GM18499 (cell line): ENCODE measurements at regions not wholly inside any gene's neighbourhood (a gene's known extent, or its start where the extent isn't known, plus 50 kb on each side); places are given as distances from the start of the nearest gene placed in this dataset.

Source experiments
- ATAC-seq: cut with Tn5 transposase; IDR thresholded peaks from one replicate; pipeline ENCODE4 v1.9.1; 2021; ENCODE audit warnings: moderate number of reproducible peaks; ENCODE audit not compliant: insufficient read depth, unreplicated experiment

DNA sequence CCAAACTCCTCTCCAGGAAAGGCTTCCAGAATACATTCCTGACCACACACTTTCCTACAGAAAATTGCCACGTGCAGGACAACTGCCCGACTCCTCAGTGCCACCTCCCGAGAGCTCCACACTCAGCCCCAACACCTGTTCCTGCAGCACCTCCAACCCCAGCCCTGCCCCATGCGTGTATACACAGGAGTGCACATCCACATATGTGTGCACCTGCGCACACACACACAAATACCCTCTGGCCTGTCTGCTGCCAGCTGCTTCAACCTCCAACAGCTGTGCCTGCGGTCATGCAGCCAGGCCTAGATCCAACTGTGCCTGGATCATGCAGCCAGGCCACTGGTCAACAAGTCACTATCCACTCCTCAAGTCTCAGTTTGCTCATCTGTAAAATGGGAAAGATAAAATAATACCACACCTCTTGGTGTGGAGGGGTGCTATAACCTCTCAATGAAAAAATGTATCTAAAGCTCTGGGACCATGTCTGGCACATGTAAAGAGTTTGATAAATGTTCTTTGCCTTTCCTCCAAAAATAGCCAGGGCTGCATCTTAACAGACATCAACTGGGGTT is 152.1 kb upstream of the ID2 start:
- no peak for ATAC-seq

- ATAC-seq = no peak
These were observed 150.4 kb upstream of the ID2 start for GRCh38 chr2:8531481-8531880.

GRCh38 chr2:8532438-8532837 is 149.4 kb upstream of the ID2 start:
- no peak for ATAC-seq

DNA sequence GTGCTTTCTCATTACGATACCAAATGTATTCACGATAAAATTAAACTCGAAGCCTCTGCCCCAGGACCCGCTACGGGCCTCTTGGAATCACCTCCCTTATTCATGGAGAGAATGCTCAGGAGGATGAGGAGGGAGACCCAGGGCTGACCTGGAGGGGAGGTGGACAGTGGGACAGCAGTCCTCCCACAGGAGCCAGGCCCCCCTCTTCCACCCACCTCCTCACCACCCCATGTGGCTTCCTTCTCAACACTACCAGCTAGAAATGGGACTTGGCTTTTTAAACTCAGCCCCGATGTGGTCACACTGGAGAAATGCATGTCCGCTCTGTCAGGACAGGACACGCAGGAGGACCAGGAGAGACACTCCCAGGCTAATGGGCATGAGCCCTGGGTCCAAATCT is 147.9 kb upstream of the ID2 start:
- ATAC-seq = no peak

DNA sequence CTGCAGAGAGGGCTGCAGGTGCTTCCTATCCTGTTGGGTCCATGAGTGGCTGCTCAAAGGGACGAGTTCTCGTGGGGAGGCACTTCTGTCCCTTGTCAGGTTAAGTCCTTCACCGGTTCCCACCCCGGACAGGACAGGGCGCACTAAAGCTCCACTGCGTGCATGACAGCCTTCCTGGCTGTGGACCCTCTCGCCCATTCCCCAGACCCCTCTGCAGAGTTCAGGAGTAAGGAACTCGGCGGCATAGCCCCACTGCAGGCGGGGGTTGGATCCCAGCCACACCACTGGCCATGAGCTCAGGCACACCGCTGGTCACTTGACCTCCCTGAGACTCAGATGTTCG is 147.5 kb upstream of the ID2 start:
- ATAC-seq = no peak

- no peak for ATAC-seq
These were observed 147.0 kb upstream of the ID2 start for GRCh38 chr2:8534729-8535468.

- no peak for ATAC-seq
These were observed 146.4 kb upstream of the ID2 start for GRCh38 chr2:8535469-8535795.

DNA sequence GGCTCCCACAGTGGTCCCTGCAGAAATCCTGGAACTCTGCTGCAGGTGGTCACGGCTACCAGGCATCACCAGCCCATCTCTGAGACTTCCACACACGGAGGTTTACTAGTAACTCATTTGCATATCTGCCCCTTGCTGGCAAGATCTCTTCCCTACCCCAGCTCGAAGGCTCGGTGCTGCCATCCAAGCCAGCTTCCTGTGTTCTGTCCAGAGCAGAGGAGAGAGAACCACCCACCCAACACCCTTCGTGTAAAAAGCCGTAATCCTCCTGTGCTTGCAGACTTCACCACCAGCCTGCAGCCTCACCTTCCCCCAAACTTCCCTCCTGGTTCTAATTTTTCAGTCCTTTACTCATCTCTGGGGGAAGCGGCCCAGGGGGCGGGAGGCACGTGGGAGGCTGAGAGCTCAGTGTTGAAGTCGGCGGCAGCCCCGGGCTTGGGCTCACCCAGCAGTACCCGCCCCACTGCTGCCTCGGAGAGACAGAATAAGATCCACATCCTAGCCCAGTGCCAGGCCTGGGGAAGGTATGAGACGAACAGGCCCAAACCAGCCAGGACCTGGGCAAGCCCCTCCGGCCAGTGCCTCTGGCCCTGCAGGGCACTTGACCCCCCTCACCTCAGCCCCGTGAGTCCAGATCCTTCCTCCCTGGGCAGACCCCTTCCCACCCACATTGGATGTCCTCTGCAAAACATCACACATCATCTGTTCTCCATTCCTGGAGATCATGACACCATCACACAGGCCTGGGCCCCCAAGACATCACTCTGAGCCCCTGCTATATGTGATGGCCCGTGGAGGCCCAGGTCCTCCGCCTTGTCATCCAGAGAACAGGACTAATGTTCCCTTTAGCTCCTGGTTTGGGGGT is 145.8 kb upstream of the ID2 start:
- no peak for ATAC-seq

DNA sequence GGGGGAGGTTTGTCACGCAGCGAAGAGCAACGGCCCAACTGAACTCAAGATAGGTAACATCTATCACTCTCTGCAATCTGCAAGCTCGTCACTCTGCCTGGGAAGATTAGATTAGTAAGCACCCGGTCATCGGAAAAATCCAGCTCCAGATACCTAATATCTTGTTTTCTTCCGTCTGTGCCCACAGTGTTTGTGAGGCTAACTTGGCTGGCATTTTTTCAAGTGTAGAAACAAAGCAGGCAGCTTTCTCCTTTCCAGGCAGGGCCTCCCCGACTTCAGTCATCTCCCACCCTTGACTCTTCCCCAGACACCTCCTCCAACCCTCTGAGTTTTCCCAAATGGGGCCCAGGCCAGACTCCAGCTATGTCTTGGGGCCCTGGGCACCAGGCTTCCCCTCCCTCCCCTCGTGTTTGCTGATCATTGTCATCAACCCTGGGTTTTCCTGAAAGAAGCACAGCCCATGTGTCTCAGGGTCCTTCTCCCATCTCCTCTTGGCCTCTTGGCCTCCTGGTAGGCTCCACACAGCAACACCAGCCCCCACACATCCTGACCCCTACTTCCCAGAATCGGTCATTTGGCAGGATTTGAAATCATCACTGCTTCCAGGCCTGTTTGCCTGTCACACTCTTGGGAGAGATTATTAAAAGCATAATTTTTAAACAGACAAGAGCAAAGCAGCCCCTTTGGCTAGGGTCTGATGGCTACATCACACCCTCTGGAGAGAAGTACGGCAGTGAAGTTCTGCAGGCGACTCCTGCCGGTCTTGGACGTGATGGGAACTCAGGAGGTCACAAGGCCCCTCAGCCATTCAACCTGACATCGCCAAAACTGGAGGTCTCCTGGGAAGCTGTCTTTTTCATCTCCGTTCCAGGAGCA is 144.9 kb upstream of the ID2 start:
- no peak for ATAC-seq

DNA sequence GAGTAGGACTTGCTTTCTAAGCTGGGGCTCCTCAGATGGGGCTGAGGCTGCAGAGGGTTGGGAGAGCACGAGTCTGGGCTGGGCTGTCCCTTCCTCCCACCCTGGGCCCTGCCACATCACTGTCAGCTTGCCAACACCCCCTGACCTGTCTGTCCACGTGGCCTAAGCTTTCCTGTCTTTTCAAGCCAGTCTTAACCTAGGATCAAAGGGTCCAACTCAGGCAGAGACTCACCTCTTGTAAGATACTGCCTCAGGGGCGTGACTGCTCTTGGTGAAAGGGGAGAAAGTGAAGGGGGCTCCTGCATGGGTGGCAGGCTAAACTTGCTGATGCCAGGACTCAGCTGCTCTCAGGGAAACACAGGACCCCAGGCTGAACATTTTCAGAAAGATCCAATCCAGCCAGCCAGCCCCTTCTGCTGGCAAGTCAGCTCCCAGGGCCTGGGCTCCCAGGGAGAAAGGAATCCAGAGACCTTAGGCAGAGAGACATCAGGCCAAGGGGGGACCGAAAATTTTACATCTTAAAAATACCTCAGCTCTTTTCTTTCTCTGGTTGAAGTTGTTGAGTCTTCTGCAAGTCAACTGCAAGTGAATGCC is 144.2 kb upstream of the ID2 start:
- no peak for ATAC-seq

DNA sequence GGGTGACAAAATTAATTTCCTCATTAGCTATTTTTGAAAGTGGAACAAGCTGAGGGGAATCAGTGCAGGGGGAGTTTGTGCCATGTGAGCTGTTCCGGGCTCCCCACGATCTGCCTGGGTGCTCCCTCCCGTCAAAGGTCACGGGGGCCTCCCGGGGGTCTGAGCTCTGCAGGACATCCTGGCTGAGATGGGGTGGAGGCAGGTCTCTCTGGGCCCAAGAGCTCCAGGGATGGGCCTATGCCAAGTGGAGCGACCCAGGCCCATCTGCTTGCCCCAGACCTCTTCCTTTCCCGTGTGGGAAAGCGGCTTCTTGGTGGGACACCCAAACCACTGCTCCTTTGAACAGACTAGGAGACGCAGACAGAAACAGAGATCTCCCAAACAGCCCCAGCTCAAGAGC is 143.3 kb upstream of the ID2 start:
- no peak for ATAC-seq

GRCh38 chr2:8538931-8539621 is 142.8 kb upstream of the ID2 start:
- ATAC-seq = no peak

- ATAC-seq = no peak
These were observed 141.9 kb upstream of the ID2 start for GRCh38 chr2:8539743-8540551.

- no peak for ATAC-seq
These were observed 141.3 kb upstream of the ID2 start for GRCh38 chr2:8540552-8541055.

DNA sequence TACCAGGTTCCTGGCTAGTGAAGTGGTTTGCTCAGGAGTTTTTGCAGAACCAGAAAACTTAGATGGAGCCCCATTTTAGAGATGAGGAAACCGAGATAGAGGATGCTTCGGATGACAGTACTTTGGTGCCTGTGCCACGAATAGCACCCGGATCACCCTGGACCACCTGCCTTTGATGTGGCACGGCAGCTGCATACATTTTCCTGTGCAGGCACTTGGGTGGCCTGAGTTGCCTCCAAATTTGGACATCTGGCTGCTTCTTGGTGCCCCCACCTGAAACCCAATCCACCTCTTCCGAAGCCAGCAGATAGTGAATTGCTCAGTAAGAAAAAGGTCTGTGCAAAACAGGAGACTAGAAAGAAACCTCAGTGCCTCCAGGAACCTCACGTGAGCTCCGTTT is 140.6 kb upstream of the ID2 start:
- no peak for ATAC-seq

- ATAC-seq = no peak
These were observed 140.2 kb upstream of the ID2 start for GRCh38 chr2:8541636-8542035.

DNA sequence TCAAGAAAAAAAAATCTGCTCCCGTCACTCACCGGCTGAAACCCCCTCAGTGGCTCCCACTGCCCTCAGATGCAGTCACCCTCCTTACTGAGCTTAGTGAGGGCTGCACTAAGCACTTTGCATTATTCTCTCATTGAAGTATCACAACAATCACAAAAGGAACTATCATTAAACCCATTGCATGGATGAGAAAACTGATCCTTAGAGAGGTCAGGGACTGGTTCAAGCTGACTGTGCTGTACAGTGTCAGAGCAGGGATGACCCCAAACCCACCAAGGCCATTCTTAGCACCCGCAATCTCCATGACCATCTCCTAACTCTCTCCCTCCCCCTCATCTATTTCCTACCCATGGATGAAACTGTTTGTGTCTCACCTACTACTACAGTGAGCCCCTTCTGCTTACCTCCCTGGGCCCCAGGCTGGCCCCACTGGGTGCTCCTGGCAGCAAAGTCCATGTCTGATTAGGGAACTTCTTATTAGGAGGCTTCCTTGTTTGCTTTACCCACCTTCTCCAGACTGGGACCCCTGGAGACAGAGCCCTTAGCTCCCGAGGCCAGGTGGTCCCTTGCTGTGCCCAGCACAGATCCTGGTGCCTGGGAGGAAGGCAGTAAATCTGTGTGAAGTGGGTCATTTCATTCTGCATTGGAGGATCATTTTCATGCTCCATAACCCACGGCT is 139.3 kb upstream of the ID2 start:
- ATAC-seq = no peak

GRCh38 chr2:8543060-8543382 is 138.8 kb upstream of the ID2 start:
- ATAC-seq = no peak
